Kidney (tissue), 13 donors: ENCODE measurements at regions not wholly inside any gene's neighbourhood (a gene's known extent, or its start where the extent isn't known, plus 50 kb on each side); places are given as distances from the start of the nearest gene placed in this dataset.

Experiments
- DNase-seq, 5 donors: peaks; one replicate each; pipeline ENCODE4 v3.0.0-alpha.2; 2013 to 2020
- FAIRE-seq: peaks from 2 replicates; lab custom pipeline; 2012; peaks lifted over from hg19 to GRCh38; lab: Jason Lieb, UNC
- H3K27ac ChIP-seq, 2 donors: one replicate each; pipeline ENCODE4 v1.7.0; 2013; ENCODE audit warnings: low read depth in 2 of 2, low read length in 2 of 2, inconsistent platforms in 1 of 2
- H3K27me3 ChIP-seq: one replicate; pipeline ENCODE4 v1.7.1; 2013; ENCODE audit warnings: low read length, inconsistent platforms; ENCODE audit not compliant: control insufficient read depth, insufficient read depth
- H3K36me3 ChIP-seq, 3 donors: one replicate each; pipeline versions ENCODE4 v1.7.0 to v1.7.1; 2013; ENCODE audit warnings: low read length in 3 of 3, control low read depth in 1 of 3, inconsistent platforms in 1 of 3; ENCODE audit not compliant: insufficient read depth in 3 of 3, control insufficient read depth in 2 of 3
- H3K4me1 ChIP-seq, 3 donors: one replicate each; pipeline versions ENCODE4 v1.7.0 to v1.7.1; 2013; ENCODE audit warnings: low read length in 3 of 3, inconsistent platforms in 1 of 3, low read depth in 1 of 3; ENCODE audit not compliant: control insufficient read depth in 2 of 3, insufficient read depth in 2 of 3
- H3K4me3 ChIP-seq, 3 donors: one replicate each; pipeline versions ENCODE4 v1.7.0 to v1.8.1; 2013; ENCODE audit warnings: low read length in 3 of 3, control low read depth in 1 of 3, inconsistent platforms in 1 of 3
- H3K9ac ChIP-seq, 3 donors: one replicate each; pipeline versions ENCODE4 v1.7.0 to v1.7.1; 2013; ENCODE audit warnings: low read length in 3 of 3, control low read depth in 1 of 3, inconsistent platforms in 1 of 3
- H3K9me3 ChIP-seq, 3 donors: one replicate each; pipeline versions ENCODE4 v1.7.0 to v1.7.1; 2013; ENCODE audit warnings: low read length in 3 of 3, control low read depth in 1 of 3, inconsistent platforms in 1 of 3; ENCODE audit not compliant: control insufficient read depth in 2 of 3, insufficient read depth in 1 of 3
- intact Hi-C: fragments of 100-400 bp; cut with DNase I; formaldehyde crosslinking; loops from one replicate; pipeline ENCODE4 v1.11.1; 2022
- TF ChIP-seq, protein P1 (sequence below): IDR thresholded peaks from 3 replicates; pipeline ENCODE4 v1.5.1; 2012; ENCODE audit warnings: mild to moderate bottlenecking, moderate library complexity, borderline replicate concordance; ENCODE audit not compliant: insufficient read depth; ENCODE audit errors: extremely low read depth
- donor health status: control.
- donor health status: control.
- donor health status: control.
- donor health status: control.
- donor health status: control.
- donor health status: DM: yes; HTN: yes; CAD: no.
- donor health status: Normal renal cell carcinoma (clear cell type).

DNA sequence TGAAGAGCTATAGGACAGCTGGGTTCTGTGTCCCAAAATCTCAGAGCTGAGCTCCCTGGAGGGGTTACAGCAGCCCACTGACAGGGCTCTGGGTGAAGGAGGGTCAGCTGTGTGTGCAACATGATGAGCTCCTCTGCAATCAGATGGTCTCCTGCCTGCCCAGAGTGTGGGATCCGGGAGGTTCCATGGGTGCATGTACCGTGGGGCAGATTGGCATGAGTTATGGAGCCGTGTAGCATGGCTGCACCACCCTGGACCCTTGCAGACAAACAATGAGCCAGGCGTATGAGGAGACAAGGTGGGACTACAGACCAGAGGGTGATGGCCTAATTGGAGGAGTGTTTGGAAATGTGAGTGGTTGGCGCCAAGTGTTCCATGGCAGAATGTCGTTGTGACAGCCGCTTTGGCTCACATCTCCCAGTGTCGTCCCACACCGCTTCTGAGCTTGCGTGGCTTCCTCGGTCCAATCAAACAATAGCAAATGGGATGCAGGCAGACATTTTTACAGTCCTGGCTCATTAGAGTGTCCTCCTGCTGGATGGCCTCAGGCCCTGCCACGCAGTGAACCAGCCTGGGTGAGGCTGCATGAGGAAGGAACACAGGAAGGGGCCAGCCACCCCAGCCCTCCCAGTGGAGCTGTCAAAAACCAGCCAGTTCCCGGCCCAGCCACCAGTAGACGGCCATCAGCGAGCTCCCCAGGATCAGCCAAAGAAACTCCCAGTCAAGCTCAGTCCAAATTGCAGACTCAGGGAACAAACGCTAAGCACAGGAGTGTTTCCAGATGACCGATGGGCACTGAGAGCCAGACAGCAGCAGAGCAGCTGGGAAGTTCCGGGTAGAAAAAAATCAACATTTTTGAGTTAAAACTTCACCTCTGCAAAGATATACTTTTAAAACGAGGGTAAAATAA lies 1066.9 kb downstream of the BRD1 start:
- Histone ChIP-seq H3K27me3 (no peaks in the 10 kb centered on the region), H3K36me3 (no peaks in the 10 kb centered on the region), H3K9ac (no peak overlapping the region), H3K4me3 (no peak overlapping the region), H3K9me3 (peaks cover 0 to 5% (median 2%) of the 10 kb centered on the region in 3 donors), H3K27ac (no peak overlapping the region), H3K4me1 (no peaks in the 10 kb centered on the region)
- DNase-seq (peak in 2 of 5 donors; percentile 1 to 18), FAIRE-seq (no peak)
- TF ChIP-seq, protein P1, sequence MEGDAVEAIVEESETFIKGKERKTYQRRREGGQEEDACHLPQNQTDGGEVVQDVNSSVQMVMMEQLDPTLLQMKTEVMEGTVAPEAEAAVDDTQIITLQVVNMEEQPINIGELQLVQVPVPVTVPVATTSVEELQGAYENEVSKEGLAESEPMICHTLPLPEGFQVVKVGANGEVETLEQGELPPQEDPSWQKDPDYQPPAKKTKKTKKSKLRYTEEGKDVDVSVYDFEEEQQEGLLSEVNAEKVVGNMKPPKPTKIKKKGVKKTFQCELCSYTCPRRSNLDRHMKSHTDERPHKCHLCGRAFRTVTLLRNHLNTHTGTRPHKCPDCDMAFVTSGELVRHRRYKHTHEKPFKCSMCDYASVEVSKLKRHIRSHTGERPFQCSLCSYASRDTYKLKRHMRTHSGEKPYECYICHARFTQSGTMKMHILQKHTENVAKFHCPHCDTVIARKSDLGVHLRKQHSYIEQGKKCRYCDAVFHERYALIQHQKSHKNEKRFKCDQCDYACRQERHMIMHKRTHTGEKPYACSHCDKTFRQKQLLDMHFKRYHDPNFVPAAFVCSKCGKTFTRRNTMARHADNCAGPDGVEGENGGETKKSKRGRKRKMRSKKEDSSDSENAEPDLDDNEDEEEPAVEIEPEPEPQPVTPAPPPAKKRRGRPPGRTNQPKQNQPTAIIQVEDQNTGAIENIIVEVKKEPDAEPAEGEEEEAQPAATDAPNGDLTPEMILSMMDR, result no peak
- intact Hi-C loops, result no loop called here

GRCh38 chr22:48758881-48759875 lies 1068.5 kb downstream of the BRD1 start:
- DNase-seq (peak in 2 of 5 donors; percentile 6 to 16), FAIRE-seq (no peak)
- Histone ChIP-seq H3K4me3 (no peak overlapping the region), H3K36me3 (no peaks in the 10 kb centered on the region), H3K27ac (no peak overlapping the region), H3K4me1 (no peaks in the 10 kb centered on the region), H3K27me3 (no peaks in the 10 kb centered on the region), H3K9me3 (no peaks in the 10 kb centered on the region), H3K9ac (no peak overlapping the region)
- intact Hi-C loops, result no loop called here
- TF ChIP-seq, protein P1, result no peak

DNA sequence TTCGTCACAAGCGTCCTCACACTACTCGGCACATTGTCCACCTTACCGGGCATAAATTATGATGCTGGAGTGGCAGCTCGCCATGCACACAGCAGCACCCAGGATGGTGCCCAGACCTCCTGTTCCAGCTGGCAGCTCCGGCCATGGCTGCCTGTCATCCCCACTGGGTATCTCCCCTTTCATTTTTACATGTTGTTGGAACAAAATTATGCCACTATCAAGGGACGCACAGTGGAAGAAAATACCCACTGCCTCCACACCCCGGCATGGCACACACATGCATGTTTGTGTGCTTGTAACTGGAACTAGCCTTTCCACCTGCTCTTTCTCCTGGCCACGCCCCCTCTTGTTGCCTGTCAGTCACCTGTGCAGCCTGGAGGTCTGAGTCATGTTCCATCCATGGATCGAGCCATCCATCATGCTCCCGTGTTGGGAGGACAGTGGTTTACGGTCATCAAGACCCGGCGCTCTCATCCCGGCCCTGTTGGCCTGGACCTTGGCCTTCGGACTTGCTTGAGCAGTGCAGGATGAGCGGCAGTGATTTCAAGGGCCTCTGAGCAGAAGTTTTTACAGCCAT lies 1069.6 kb downstream of the BRD1 start:
- Histone ChIP-seq H3K27me3 (no peaks in the 10 kb centered on the region), H3K9ac (no peak overlapping the region), H3K4me1 (no peaks in the 10 kb centered on the region), H3K27ac (no peak overlapping the region), H3K9me3 (no peaks in the 10 kb centered on the region), H3K36me3 (no peaks in the 10 kb centered on the region), H3K4me3 (no peak overlapping the region)
- peak in 4 of 5 donors; percentile 37 to 60 (median 50) for DNase-seq
- intact Hi-C loops, result no loop called here
- TF ChIP-seq, protein P1, result no peak
- no peak for FAIRE-seq
